RPMI8226 (cell line): ENCODE measurements at regions not wholly inside any gene's neighbourhood (a gene's known extent, or its start where the extent isn't known, plus 50 kb on each side); places are given as distances from the start of the nearest gene placed in this dataset.

Source experiments
- DNase-seq: peaks from one replicate; pipeline ENCODE4 v3.0.0-alpha.2; 2015

DNA sequence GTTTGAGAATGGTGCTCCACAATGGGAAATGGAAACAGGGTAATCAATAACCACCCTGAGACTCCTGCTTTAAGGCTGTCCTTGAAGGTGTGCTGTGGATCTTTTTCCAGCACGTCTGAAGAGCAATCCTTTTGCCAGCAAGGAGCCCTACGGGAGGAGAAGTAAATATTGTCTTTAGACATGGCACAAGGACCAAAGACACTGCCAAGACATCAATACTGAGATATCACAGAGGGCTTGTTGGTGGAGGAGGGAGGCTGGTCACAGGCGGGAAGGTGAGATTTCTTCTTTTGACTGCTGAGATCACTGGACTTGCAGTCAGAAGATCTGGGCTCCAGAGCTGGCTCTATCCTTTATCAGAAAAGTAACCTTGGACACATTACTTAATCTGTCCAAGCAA lies 135.0 kb upstream of the ZNF462 start:
- no peak for DNase-seq

DNA sequence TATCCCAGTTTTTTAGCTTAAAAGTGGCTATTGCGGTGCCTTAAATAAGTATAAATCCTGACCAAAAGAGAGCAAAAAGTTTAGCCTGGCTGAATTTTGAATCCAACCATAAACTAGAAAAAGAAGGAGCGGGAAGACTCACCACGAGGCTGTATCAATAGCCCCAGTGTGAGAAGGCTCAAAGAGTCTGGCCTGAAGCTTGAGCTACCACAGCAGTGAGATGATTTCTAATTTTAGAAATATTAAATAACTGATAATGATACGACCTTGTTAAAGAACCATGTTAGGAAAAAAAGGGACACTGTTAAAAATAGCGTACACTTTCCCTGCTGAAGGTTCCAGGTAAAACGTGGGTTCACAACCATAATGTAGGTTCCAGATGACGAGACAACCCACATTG lies 134.1 kb upstream of the ZNF462 start:
- DNase-seq = no peak

DNA sequence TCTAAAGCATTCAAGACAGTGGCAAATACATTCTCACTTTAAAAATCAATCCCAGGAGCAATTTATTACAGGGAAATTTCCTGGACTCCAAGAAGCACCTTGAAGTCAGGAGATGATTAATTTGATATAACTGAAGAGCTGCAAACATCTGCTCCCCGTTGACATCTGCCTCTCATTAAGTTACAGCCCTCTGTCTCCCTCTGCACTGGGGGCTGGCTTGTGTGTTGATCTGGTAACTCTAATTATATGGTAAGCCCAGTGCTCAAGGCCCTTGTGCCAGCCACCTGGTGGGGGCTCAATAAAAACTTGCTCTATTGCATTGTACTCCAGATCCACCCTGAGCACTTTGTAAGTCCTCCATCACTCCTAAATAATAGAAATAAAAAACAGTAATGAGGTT lies 131.1 kb upstream of the ZNF462 start:
- DNase-seq = no peak

DNA sequence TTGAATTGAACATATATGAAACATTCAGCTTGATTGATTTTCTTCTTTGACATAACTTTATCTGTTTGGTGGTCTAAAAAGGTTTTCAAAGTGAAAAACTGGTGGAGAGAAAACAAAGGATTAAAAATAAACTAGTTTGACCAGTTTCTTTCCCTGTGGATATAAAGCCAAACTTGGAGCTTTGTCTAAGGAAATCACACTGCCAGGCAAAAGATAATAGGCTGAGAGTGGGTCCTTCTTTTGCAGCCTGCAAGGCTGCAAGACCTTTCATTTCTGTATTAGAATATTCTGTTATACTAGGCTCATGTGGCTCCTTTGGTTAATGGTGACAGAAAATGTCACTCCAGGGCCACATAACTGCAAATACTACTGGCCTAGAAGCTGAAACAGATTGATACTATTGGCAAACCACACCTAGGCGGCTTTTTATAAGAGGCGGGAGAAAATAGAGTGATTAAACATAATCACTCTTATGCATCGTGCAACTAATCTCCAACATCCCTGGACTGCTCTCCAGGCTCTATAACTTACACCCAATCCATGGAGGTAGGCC lies 129.1 kb upstream of the ZNF462 start:
- no peak for DNase-seq

DNA sequence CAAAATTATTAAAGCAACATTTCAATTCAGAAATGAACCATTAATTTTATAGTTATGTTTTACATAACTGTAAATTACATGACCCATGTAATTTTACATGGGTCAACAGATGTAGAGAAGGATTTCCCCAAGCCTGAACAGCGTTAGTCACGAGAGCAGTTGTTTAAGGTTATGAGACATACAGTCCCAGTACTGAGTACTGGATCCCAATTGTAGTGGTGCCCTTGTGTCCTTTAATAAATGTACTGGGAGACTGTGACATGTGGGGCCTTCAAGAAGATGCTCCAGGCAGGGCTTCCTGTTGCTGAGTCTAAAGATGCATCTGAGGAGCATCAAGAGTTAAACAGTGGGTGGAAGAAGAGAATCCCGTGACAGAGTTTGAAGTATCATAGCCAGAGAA lies 125.5 kb upstream of the ZNF462 start:
- DNase-seq = no peak

DNA sequence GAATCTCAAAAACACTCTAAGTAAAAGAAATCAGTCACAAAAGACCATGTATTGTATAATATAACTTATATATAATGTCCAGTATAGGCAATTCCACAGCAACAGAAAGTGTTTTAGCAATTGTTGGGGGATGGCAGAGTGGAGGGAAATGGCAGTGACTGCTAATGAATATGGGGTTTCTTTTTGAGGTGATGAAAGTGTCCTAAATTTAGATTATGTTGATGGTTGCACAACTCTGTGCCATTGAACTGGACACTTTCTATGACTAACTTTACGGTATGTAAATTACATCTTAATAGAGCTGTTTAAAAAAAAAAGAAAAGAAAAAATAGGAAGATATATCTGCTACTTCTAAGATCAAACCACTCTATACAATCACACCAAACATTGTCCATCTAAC lies 124.9 kb upstream of the ZNF462 start:
- DNase-seq = no peak

DNA sequence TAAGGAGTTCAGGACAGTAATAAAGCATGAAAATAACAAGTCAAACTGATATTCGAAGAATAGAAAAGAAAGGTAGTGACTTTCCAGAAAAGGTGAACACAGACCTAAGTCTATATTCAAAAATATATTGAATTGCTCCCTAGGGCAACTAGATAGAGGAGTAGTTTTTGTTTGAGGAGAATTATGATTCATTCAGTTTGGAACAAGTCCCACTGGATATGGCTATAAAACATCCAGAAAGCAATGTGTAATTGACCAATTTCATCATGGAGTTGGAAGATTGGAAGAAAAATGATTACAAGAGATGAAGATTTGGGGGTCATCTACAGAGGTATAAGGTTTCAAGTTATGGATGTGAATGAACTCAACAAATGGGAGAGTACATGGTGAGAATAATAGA lies 117.5 kb upstream of the ZNF462 start:
- DNase-seq = no peak

DNA sequence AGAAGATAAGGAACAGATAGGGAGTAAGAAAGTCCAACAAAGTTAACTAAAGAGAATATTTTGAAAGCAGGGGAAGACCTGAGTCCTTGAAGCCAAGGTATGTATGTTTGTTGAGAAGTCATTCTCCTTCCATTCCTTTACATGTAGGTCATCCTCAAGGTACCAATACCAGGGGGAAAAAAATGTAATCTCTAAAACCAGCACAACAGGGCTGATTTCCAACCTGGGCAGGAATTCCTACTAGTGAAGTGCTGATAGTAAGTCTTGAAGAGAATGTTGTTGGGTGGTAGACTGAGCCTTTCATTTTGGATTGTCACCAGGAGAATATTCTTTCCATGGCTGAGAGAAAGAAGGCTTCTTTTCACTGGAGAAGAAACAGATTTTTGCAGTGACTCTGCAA lies 117.1 kb upstream of the ZNF462 start:
- no peak for DNase-seq

DNA sequence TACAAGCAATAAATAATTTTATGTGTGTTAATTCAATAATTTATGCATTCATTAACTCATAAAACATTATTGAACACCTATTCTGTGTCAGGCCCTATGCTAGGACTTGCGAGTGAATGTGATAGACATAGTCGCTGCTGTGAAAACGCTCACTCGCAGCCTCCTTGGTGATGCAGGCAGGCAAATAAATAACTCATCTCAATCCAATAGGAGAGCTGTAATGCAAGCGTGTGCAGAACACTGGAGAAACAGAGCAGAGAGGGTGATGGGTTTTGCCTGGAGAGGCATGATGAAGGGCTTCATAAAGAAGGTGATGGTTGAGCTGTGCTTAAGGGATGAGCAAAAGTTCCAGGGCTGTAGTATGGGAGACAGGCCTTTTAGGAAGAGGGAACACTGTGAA lies 111.3 kb upstream of the ZNF462 start:
- no peak for DNase-seq

DNA sequence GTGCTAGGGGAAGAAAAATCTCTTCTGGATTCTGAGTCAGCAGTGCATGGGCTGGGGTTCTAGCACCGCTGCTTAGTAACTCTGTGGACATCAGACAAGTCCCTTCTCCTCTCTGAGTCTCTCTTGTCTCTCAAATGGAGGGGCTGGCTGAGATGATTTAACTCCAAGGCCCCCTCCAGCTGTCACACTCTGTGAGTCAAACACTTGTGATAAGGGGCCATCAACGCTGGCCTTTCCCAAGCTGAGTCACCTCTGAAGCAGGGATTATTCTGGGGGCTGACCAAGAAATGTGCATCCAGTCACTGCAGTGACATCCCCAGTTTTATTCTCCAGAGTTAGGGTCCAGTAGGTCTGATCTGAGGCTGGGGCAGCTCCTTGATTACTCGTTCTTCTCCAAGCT lies 110.4 kb upstream of the ZNF462 start:
- no peak for DNase-seq

DNA sequence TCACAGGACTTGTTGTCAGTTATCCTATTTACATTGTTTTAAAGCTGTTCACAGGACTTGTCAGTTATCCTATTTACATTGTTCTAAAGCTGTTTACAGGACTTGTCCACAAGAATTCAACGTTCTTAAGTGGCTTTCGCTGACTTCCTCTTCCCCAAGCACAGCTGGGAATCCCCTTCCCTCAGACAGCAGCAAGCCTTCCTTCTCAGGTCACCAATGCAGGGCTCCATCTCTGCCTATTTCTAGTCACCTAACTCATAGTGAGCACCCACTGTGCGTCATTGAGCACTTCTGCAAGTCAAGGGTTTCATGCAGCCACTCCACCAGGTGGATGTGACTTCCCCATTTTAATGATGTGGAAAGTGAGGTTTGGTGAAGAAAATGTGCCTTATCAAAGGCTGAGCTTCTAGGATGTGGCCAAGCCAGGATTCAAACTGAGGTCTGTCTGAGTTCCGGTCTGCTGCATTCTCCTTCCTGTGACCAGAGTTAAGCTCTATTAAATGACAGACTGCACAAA lies 109.8 kb upstream of the ZNF462 start:
- DNase-seq = no peak

DNA sequence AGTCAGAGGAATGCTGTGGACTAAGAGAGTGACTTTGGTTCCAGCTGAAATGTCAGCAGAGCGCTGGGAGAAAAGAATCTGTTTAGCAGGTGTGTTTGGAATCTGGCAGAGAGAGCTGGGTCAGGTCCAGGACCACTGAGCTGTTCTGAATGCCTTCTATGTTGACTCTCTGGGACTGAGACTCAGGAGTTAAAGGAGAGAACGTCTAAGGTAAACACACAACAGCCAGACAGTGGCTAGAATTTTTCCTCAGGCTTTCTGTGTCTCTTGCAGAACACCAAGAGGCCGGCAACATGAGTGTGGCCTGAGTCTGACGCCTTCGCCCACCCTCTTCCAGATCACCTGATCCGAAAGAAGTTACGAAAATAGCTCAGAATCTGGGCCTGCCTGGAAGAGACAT lies 107.2 kb upstream of the ZNF462 start:
- DNase-seq = no peak

DNA sequence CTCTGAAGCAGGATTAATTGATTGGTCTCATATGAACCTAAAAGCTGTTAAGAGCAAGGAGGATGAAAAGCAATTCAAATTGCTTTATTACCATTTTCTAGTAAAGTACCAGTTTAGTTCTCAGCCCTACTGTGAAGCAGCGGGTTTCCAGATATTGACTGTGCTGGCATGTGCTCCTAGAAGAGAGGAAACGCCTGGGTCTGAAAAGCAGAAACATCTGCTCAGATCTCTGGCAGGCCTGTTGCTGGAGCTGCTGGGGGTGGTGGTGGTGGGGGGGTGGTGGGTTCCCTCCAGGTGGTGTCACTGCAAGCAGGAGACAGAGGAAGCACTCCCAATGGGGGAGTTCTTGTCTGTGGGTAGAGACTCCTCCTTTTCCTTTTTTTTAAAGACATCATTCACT lies 105.5 kb upstream of the ZNF462 start:
- no peak for DNase-seq

DNA sequence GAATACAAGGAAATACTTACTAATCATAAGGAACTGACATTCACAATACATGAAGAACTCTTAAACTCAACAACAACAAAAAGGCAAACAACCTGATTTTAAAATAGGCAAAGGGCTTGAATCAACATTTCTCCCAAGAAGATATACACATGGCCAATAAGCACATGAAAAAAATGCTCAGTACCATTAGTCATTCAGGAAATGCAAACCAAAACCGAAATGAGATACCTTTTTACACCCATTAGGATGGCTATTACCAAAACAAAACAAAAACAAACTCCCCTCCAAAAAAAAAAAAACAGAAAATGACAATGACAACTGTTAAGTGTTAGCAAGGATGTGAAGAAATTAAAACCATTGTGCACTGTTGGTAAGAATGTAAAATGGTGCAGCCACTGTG lies 104.1 kb upstream of the ZNF462 start:
- DNase-seq = no peak

DNA sequence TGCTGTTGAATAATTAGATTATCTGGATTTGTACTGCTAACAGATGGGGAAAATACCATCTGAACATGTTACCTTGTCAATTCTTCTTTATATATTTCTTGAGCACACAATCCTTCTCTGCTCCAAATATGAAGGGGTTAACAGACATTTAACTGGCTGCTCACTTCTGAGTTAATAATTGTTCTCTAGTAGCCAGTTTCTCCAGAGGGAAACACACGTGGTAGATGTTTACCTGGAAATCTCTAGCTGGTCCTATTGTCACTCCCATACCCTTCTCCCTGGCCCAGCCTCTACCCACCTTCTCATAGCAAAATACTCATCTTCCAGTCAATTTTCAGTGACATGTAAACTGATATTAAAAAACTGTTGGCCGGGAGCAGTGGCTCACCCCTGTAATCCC lies 101.5 kb upstream of the ZNF462 start:
- DNase-seq = no peak

DNA sequence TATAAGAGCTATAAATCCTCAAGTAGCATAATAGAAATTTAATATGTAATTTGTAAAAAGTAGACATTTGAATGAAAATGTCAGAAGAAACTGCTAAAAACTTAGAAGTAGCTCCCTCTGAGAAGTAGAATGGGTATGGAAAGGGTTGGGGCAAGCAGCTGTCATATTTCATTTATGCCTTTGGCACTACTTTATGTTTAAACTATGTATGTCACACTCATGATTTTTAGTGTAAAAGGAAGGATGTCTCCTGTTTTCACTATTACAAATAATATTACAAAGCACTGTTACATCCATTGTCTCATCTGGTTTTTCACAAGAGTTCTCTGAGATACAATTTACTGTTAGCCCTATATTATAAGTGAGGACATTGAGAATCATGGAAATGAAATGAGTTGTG lies 96.3 kb upstream of the ZNF462 start:
- no peak for DNase-seq

DNA sequence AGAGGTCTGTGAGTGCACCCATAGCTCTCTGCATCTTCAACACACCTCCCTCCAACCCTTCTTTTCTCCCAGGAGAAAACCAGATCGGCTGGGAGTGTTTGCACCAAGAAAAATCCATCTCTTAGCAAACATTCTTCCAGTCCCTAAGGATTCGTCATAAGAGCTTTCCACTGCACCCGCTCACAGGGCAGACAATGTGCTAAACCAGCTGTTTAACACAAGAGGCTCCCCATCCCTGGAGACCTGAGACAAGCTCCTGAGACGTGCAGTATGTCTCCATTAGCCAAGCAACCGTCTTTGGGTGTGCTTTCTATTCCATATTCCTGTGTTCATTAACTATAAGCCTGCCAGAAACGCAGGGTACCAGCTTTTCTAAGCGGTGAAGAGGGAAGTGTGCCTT lies 93.6 kb upstream of the ZNF462 start:
- no peak for DNase-seq

DNA sequence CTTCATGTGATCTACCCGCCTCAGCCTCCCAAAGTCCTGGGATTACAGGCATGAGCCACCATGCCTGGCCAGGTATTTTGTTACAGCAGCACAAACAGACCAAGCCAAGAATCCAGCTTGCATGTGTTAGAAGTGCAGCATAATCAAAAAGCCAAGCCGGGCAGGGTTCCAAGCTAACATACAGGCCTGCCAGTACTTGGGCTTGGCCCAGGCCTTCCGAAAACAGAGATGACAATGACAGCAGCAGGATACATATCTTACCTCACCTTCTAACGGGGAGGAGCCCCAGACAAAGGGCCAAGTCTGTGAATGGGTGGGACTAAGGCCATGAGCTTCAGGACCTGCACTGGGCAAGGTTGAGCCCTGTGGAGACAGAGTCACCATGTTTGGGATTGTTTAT lies 91.4 kb upstream of the ZNF462 start:
- DNase-seq = peak; percentile 16

DNA sequence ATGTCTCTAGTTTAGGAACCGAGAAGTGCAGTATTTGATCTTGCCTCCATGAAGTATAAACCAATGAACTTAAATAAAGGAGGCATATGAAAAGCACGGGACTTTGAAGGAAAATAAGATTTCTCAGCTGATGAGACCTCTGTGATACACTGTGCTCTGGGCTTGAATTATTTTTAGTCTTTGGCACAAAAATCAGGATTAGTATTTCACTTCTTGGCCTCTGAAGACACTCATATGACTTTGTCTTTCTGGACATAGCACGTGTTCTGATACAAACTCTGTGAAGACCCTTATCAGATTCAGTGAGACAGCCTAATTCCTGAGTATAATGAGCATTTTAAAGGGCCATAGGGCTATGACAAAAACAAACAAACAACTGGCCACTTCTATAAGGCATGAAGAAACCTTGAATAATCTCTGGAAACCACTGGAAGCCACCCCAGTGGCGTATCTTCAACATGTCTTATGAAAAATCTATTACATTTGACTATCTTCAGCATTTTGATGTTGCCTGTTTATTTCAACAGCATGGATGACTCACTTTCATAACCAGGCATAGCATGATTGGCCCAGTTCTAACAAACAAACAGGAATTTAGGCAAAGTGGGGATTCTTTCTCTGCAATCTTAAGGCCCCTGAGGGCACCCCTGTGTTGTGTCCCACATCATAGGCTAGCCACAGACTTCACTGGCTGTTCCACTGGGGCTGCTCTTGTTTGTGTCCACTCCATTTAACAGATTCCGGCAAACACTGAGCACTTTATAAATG lies 90.3 kb upstream of the ZNF462 start:
- DNase-seq = no peak

DNA sequence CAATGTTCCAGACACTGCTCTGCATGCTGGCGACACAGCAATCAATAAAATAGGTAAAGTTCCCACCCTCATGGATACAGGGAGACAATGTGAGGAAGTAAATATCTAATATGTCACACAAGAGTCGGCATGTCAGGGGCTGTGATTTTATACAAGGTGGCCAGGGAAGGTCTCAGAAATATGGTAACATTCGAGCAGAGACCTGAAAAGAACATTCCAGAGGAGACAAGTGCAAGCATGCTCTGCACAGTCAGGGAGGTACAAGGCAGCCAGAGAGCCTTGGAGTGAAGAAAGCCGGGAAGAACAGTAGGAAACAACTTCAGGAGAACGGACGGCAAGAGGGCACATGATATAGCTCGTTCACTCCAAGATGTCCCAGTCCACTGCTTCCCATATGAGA lies 89.2 kb upstream of the ZNF462 start:
- no peak for DNase-seq

DNA sequence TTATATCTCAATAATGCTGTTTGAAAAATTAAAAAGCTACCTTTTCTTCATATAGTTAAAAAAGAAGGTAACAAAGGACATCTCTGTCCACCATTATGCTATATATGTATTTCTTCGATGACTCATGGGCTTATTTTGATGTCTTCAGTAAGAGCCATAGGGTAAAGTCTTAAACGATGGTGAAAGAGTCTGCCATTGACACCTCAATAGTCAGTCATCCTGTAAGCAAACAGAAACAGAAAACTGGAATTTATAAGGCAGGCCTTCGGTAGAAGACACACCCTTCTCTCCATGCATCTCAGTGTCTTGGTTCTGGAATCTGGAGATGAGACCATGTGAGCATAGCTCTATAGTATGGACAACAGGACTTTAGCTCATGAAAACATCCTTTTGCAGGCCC lies 87.0 kb upstream of the ZNF462 start:
- DNase-seq = no peak

DNA sequence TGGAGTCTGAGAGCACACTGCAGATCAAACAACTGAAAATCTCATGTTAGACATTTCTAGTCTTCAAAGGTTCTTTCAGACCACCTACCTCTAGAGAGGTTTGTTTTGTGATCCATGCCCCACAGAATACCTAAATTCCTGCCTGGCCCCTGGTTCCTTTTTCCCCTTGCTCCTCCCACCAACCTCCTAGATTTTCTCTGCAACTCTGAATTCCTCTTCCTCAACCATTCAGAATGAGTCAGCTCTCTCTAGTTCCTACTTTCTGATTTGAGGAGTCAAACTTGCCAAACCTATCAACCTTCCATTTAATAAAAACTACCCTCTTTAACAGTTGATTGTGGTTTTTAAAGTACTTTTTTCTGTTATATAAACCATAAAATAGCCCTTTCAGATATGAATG lies 83.2 kb upstream of the ZNF462 start:
- no peak for DNase-seq

DNA sequence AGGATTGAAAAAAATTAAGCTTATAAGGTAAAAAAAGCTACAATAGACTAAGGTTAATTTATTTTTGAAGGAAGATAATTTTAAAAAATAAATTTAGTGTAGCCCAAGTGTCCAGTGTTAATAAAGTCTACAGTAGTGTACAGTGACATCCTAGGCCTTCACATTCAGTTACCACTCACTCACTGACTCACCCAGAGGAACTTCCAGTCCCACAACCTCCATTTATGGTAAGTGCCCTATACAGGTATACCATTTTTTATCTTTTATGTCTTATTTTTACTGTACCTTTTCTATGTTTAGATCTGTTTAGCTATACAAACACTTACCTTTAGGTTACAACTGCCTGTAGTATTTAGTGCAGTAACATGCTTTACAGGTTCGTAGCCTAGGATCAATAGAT lies 79.8 kb upstream of the ZNF462 start:
- DNase-seq = no peak

DNA sequence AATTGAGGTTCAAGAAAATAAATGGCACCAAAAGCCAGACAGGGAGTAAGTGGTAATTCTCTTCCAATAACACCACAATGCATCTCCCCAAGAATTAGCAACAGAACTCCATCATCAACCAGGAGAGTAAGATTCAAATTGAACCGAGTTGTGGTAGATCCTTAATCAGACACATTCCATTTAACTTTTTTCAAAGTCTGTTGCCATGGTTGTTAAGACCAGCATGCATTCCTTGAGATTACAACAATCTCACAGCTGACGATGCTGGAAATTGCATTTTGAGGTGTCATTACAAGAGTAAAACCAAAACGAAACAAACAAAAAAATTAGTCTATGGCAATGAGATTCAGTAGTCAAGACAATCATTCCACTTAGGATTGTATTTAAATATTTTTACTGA lies 78.9 kb upstream of the ZNF462 start:
- no peak for DNase-seq

DNA sequence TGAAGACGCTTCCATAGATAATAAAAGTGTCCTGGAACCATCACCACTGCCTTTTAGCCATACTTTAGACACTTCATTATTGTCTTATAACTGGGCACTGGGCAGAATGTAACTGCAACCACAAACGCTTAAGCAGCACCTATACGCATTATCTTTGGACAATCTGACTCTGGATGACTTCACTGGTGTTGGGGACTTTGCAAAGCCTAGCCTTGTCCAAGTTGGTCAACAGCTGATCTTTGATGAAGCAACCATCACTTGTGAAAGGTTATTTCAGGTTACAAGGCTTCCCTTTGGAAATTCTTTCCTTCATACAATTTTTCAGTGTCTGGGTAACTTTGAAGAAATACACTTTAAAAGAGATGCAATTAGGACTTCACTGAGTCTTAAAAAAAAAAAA lies 77.8 kb upstream of the ZNF462 start:
- no peak for DNase-seq
